K562 (cell line): ENCODE measurements at regions not wholly inside any gene's neighbourhood (a gene's known extent, or its start where the extent isn't known, plus 50 kb on each side); places are given as distances from the start of the nearest gene placed in this dataset.

Experiments used
- E2F4 ChIP-seq: sonication (generic); formaldehyde crosslinking; IDR thresholded peaks from 2 replicates; pipeline ENCODE4 v1.8.0; 2022; ENCODE audit warnings: mild to moderate bottlenecking, low read depth, missing genetic modification reagents
- FOXO4 ChIP-seq: fragments of 450-650 bp; formaldehyde crosslinking; IDR thresholded peaks from 2 replicates; pipeline ENCODE4 v1.4.0; 2020; ENCODE audit warnings: mild to moderate bottlenecking, moderate library complexity
- JUND ChIP-seq, 2 experiments: IDR thresholded peaks; 2 replicates in 1 of 2; 3 replicates in 1 of 2; pipeline ENCODE4 v1.6.1; 2011; ENCODE audit warnings: borderline replicate concordance in 2 of 2, low read depth in 2 of 2, low read length in 2 of 2, improper control_type of control experiment in 1 of 2, missing biosample characterization in 1 of 2, missing genetic modification characterization in 1 of 2, missing genetic modification reagents in 1 of 2
- TAF1 ChIP-seq: IDR thresholded peaks from 2 replicates; pipeline ENCODE4 v1.6.1; 2011; ENCODE audit warnings: mild to moderate bottlenecking, low read length, moderate library complexity; ENCODE audit not compliant: insufficient read depth, control insufficient read depth, severe bottlenecking; ENCODE audit errors: extremely low read depth
- ZBTB1 ChIP-seq: sonication (generic); formaldehyde crosslinking; IDR thresholded peaks from 2 replicates; pipeline ENCODE4 v1.8.1; 2023; ENCODE audit warnings: missing genetic modification reagents, low read depth, mild to moderate bottlenecking, borderline replicate concordance
- TF ChIP-seq, protein P1 (sequence below), 3 experiments: IDR thresholded peaks in 2 of 3; conservative IDR thresholded peaks in 1 of 3; 2 replicates each; pipeline ENCODE4 v1.5.1; 2011 to 2012; ENCODE audit warnings: low read length in 3 of 3, mild to moderate bottlenecking in 3 of 3, control low read depth in 2 of 3, improper control_type of control experiment in 1 of 3, inconsistent platforms in 1 of 3, low read depth in 1 of 3, mixed read lengths in 1 of 3, moderate library complexity in 1 of 3; ENCODE audit not compliant: insufficient read depth in 2 of 3

GRCh38 chr5:163968651-163969050 lies 463.2 kb downstream of the MAT2B start:
- TF ChIP-seq TAF1 = no peak
- TF ChIP-seq FOXO4 (CRISPR knock-in tag) = no peak
- no peak for TF ChIP-seq E2F4 (CRISPR knock-in tag)
- no peak for TF ChIP-seq JUND (IDR thresholded peaks at IDR 0.05; ENCODE audit: borderline replicate concordance, low read depth, low read length)
- TF ChIP-seq JUND (tag; IDR thresholded peaks at IDR 0.05; ENCODE audit: borderline replicate concordance, low read depth, low read length) = no peak
- TF ChIP-seq, protein P1, sequence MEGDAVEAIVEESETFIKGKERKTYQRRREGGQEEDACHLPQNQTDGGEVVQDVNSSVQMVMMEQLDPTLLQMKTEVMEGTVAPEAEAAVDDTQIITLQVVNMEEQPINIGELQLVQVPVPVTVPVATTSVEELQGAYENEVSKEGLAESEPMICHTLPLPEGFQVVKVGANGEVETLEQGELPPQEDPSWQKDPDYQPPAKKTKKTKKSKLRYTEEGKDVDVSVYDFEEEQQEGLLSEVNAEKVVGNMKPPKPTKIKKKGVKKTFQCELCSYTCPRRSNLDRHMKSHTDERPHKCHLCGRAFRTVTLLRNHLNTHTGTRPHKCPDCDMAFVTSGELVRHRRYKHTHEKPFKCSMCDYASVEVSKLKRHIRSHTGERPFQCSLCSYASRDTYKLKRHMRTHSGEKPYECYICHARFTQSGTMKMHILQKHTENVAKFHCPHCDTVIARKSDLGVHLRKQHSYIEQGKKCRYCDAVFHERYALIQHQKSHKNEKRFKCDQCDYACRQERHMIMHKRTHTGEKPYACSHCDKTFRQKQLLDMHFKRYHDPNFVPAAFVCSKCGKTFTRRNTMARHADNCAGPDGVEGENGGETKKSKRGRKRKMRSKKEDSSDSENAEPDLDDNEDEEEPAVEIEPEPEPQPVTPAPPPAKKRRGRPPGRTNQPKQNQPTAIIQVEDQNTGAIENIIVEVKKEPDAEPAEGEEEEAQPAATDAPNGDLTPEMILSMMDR (IDR thresholded peaks at IDR 0.05 in 2 of 3, conservative IDR thresholded peaks at IDR 0.05 in 1 of 3; ENCODE audit: insufficient read depth in 2 of 3, low read depth in 1 of 3, low read length in 3 of 3) = no peak
- TF ChIP-seq ZBTB1 (CRISPR knock-in tag) = no peak
